ENCODE measurements at regions not wholly inside any gene's neighbourhood (a gene's known extent, or its start where the extent isn't known, plus 50 kb on each side); places are given as distances from the start of the nearest gene placed in this dataset.

- Histone ChIP-seq H3K9me3 (no peaks in the 10 kb centered on the region), H3K4me1 (no peaks in the 10 kb centered on the region), H3K27ac (no peak overlapping the region), H3K36me3 (ENCODE audit: insufficient read depth in 1 of 2, low read depth in 1 of 2) (no peaks in the 10 kb centered on the region), H3K27me3 (ENCODE audit: insufficient read depth in 3 of 3, low read length in 2 of 3) (no peaks in the 10 kb centered on the region), H3K4me3 (no peak overlapping the region)
- WGBS, 3 donors: 42 to 58% (median 43%) methylated on average over 5 of the region's 5 CpGs
- DNase-seq (no peak), ATAC-seq (no peak)
- TF ChIP-seq CTCF (IDR thresholded peaks at IDR 0.05): no peak
- intact Hi-C loops (cut with DNase I): no loop called here
Measured at GRCh38 chr12:28794211-28794610, 354.9 kb upstream of the FAR2 start.

GRCh38 chr12:28794786-28795185, 354.3 kb upstream of the FAR2 start:
- no peak overlapping the region for H3K4me3 ChIP-seq

DNA sequence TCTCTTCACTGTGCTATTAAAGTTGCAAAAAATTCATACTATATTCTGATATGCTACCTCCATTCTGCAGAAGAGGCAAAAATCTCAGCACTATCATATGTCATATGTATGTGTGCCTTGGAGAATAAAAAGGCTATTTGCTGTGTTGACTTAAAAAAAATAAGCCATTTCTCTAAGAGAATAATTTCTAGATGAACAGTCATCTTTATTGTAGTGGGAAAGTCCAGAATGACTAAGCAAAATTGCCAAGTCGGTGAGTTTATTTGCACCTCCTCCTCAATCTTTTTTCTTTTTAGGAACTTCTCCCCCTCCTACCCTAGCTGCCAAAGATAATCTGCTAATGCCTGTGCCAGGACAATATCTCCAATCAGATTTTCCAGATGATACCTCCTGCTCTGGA, 353.8 kb upstream of the FAR2 start:
- intact Hi-C loops (cut with DNase I): no loop called here
- H3K27me3 ChIP-seq (ENCODE audit: insufficient read depth in 3 of 3, low read length in 2 of 3): no peaks in the 10 kb centered on the region
- ATAC-seq: no peak
- no peaks in the 10 kb centered on the region for H3K36me3 ChIP-seq (ENCODE audit: insufficient read depth in 1 of 2, low read depth in 1 of 2)
- no peaks in the 10 kb centered on the region for H3K4me1 ChIP-seq
- no peak overlapping the region for H3K27ac ChIP-seq
- H3K9me3 ChIP-seq: no peaks in the 10 kb centered on the region
- H3K4me3 ChIP-seq: no peak overlapping the region
- TF ChIP-seq CTCF (IDR thresholded peaks at IDR 0.05): no peak
- WGBS, 3 donors: 46 to 69% (median 59%) methylated on average over 1 of the region's 1 CpG
- no peak for DNase-seq

More at GRCh38 chr12:28794786-28795185, 354.3 kb upstream of the FAR2 start:
- TF ChIP-seq CTCF (IDR thresholded peaks at IDR 0.05): no peak
- Histone ChIP-seq H3K27me3 (ENCODE audit: insufficient read depth in 3 of 3, low read length in 2 of 3) (no peaks in the 10 kb centered on the region), H3K27ac (no peak overlapping the region), H3K9me3 (no peaks in the 10 kb centered on the region), H3K4me1 (no peaks in the 10 kb centered on the region), H3K36me3 (ENCODE audit: insufficient read depth in 1 of 2, low read depth in 1 of 2) (no peaks in the 10 kb centered on the region)
- intact Hi-C loops (cut with DNase I): no loop called here
- no peak for ATAC-seq
- no peak for DNase-seq
- WGBS, 3 donors: 58 to 67% (median 58%) methylated on average over 4 of the region's 4 CpGs

GRCh38 chr12:28799348-28799747, 349.7 kb upstream of the FAR2 start:
- 94 to 100% (median 95%) methylated on average over 1 of the region's 1 CpG for whole genome bisulfite sequencing, 3 donors
- Histone ChIP-seq H3K9me3 (no peaks in the 10 kb centered on the region), H3K4me1 (no peaks in the 10 kb centered on the region), H3K27me3 (ENCODE audit: insufficient read depth in 3 of 3, low read length in 2 of 3) (no peaks in the 10 kb centered on the region), H3K4me3 (no peak overlapping the region), H3K36me3 (ENCODE audit: insufficient read depth in 1 of 2, low read depth in 1 of 2) (no peaks in the 10 kb centered on the region), H3K27ac (no peak overlapping the region)
- ATAC-seq (no peak), DNase-seq (no peak)
- no peak for TF ChIP-seq CTCF (IDR thresholded peaks at IDR 0.05)
- intact Hi-C loops (cut with DNase I): no loop called here

- no peak for ATAC-seq
- Histone ChIP-seq H3K9me3 (no peaks in the 10 kb centered on the region), H3K27ac (no peak overlapping the region), H3K27me3 (ENCODE audit: insufficient read depth in 3 of 3, low read length in 2 of 3) (no peaks in the 10 kb centered on the region), H3K36me3 (ENCODE audit: insufficient read depth in 1 of 2, low read depth in 1 of 2) (no peaks in the 10 kb centered on the region), H3K4me1 (no peaks in the 10 kb centered on the region), H3K4me3 (no peak overlapping the region)
- TF ChIP-seq CTCF (IDR thresholded peaks at IDR 0.05): no peak
- no peak for DNase-seq
- intact Hi-C loops (cut with DNase I): no loop called here
- WGBS, 3 donors: 91 to 100% (median 92%) methylated on average over 1 of the region's 1 CpG
Measured at GRCh38 chr12:28800129-28800528, 348.9 kb upstream of the FAR2 start.
